NCI-H2227 (cell line): ENCODE measurements at regions not wholly inside any gene's neighbourhood (a gene's known extent, or its start where the extent isn't known, plus 50 kb on each side); places are given as distances from the start of the nearest gene placed in this dataset.
"Not testable (repeated sequence)": the region's sequence is repeated elsewhere in the genome, so short reads cannot be mapped to it uniquely, and the experiment has no call there.

Source experiments
- DNase-seq: peaks from one replicate; lab custom pipeline; 2025; ENCODE audit not compliant: unreplicated experiment; lab: John Stamatoyannopoulos, UW

GRCh38 chr14:80300351-80300750, 89.0 kb upstream of the DIO2 start:
- DNase-seq = no peak

- no peak for DNase-seq
Observed at GRCh38 chr14:80298491-80299017, 87.2 kb upstream of the DIO2 start.

- no peak for DNase-seq
Observed at GRCh38 chr14:80291101-80291500, 79.8 kb upstream of the DIO2 start.

- DNase-seq = not testable (repeated sequence)
Observed at GRCh38 chr14:80286744-80287143, 75.4 kb upstream of the DIO2 start.

- no peak for DNase-seq
Observed at GRCh38 chr14:80278293-80279023, 67.2 kb upstream of the DIO2 start.

GRCh38 chr14:80275208-80275850, 64.0 kb upstream of the DIO2 start:
- no peak for DNase-seq

GRCh38 chr14:80274310-80274709, 63.0 kb upstream of the DIO2 start:
- DNase-seq = not testable (repeated sequence)

GRCh38 chr14:80271389-80271788, 60.1 kb upstream of the DIO2 start:
- no peak for DNase-seq

- DNase-seq = no peak
Observed at GRCh38 chr14:80269353-80269925, 58.1 kb upstream of the DIO2 start.

- DNase-seq = no peak
Observed at GRCh38 chr14:80266930-80267329, 55.6 kb upstream of the DIO2 start.

- no peak for DNase-seq
Observed at GRCh38 chr14:80264702-80265101, 53.4 kb upstream of the DIO2 start.
